GM12892 (cell line): ENCODE measurements at regions not wholly inside any gene's neighbourhood (a gene's known extent, or its start where the extent isn't known, plus 50 kb on each side); places are given as distances from the start of the nearest gene placed in this dataset.

ENCODE experiments used
- POLR2A ChIP-seq: IDR thresholded peaks from 2 replicates; pipeline ENCODE4 v1.6.1; 2011; ENCODE audit warnings: low read depth, low read length, control low read depth
- POLR2AphosphoS5 ChIP-seq: IDR thresholded peaks from 2 replicates; pipeline ENCODE4 v1.6.1; 2011; ENCODE audit warnings: low read depth, low read length, control low read depth

- TF ChIP-seq POLR2A (no peak), POLR2AphosphoS5 (no peak)
Observed at GRCh38 chr12:98456576-98457573, 58.5 kb upstream of the TMPO start.
